Smooth muscle cell (in vitro differentiated cells): ENCODE measurements at regions not wholly inside any gene's neighbourhood (a gene's known extent, or its start where the extent isn't known, plus 50 kb on each side); places are given as distances from the start of the nearest gene placed in this dataset.

Experiments
- DNase-seq: peaks from one replicate; lab custom pipeline; 2025; ENCODE audit not compliant: unreplicated experiment; lab: John Stamatoyannopoulos, UW
- H2AFZ ChIP-seq: fragments of 200-600 bp; sonication (generic); 2 replicates; pipeline ENCODE4 v1.6.0; 2016; ENCODE audit warnings: antibody characterized with exemption, low read depth, mild to moderate bottlenecking
- H3F3A ChIP-seq: fragments of 200-600 bp; sonication (generic); 2 replicates; pipeline ENCODE4 v1.6.0; 2017; ENCODE audit warnings: antibody characterized with exemption, low read depth
- H3K27ac ChIP-seq: fragments of 200-600 bp; sonication (generic); 2 replicates; pipeline ENCODE4 v1.5.1; 2016; ENCODE audit warnings: low read depth, mild to moderate bottlenecking
- H3K27me3 ChIP-seq: fragments of 200-600 bp; sonication (generic); 2 replicates; pipeline ENCODE4 v1.6.1; 2016; ENCODE audit warnings: low read depth, mild to moderate bottlenecking
- H3K36me3 ChIP-seq: fragments of 200-600 bp; sonication (generic); 2 replicates; pipeline ENCODE4 v1.5.1; 2016; ENCODE audit warnings: low read depth
- H3K4me1 ChIP-seq: fragments of 200-600 bp; sonication (generic); 2 replicates; pipeline ENCODE4 v1.5.1; 2016; ENCODE audit warnings: low read depth
- H3K4me2 ChIP-seq: fragments of 200-600 bp; sonication (generic); 2 replicates; pipeline ENCODE4 v1.6.0; 2016; ENCODE audit warnings: mild to moderate bottlenecking
- H3K4me3 ChIP-seq: fragments of 200-600 bp; sonication (generic); 2 replicates; pipeline ENCODE4 v1.5.1; 2016; ENCODE audit warnings: mild to moderate bottlenecking
- H3K79me2 ChIP-seq: fragments of 200-600 bp; sonication (generic); 2 replicates; pipeline ENCODE4 v1.6.0; 2016; ENCODE audit warnings: low read depth, mild to moderate bottlenecking
- H3K9ac ChIP-seq: fragments of 200-600 bp; sonication (generic); 2 replicates; pipeline ENCODE4 v1.6.0; 2016; ENCODE audit warnings: low read depth
- H3K9me3 ChIP-seq: fragments of 200-600 bp; sonication (generic); replicated peaks from 2 replicates; pipeline ENCODE4 v1.5.1; 2016; ENCODE audit warnings: low read depth
- H4K20me1 ChIP-seq: fragments of 200-600 bp; sonication (generic); 2 replicates; pipeline ENCODE4 v1.6.0; 2016; ENCODE audit warnings: low read depth
- CTCF ChIP-seq: fragments of 200-600 bp; sonication (generic); IDR thresholded peaks from 2 replicates; pipeline ENCODE4 v1.5.1; 2017; ENCODE audit warnings: borderline replicate concordance, mild to moderate bottlenecking, antibody characterized with exemption; ENCODE audit not compliant: insufficient read depth, poor library complexity, severe bottlenecking
- WGBS: methylation state at CpG from one replicate; pipeline ENCODE4 v1.1.7; 2016; ENCODE audit warnings: low lambda C conversion rate; 5-methylcytosine and 5-hydroxymethylcytosine counted together

- Histone ChIP-seq H3K79me2 (no peaks in the 10 kb centered on the region), H3K9me3 (no peaks in the 10 kb centered on the region), H3K4me1 (no peaks in the 10 kb centered on the region), H3K27ac (no peak overlapping the region), H3K27me3 (no peaks in the 10 kb centered on the region), H3K36me3 (no peaks in the 10 kb centered on the region), H3F3A (no peaks in the 10 kb centered on the region), H2AFZ (no peak overlapping the region), H4K20me1 (no peaks in the 10 kb centered on the region), H3K9ac (no peak overlapping the region), H3K4me2 (no peak overlapping the region), H3K4me3 (no peak overlapping the region)
- WGBS, result 85% methylated on average over 4 of the region's 4 CpGs
- DNase-seq, result no peak
- TF ChIP-seq CTCF, result no peak
These were observed 200.3 kb upstream of the MPPED2 start for GRCh38 chr11:30786256-30787110.

GRCh38 chr11:30778596-30778995 is 192.4 kb upstream of the MPPED2 start:
- Histone ChIP-seq H3K79me2 (no peaks in the 10 kb centered on the region), H3F3A (no peaks in the 10 kb centered on the region), H3K36me3 (no peaks in the 10 kb centered on the region), H3K4me3 (no peak overlapping the region), H2AFZ (no peak overlapping the region), H3K27ac (no peak overlapping the region), H3K4me1 (peaks cover 12% of the 10 kb centered on the region), H4K20me1 (no peaks in the 10 kb centered on the region), H3K9ac (no peak overlapping the region), H3K27me3 (no peaks in the 10 kb centered on the region), H3K9me3 (no peaks in the 10 kb centered on the region), H3K4me2 (no peak overlapping the region)
- WGBS, result 69% methylated on average over 1 of the region's 1 CpG
- no peak for DNase-seq
- no peak for TF ChIP-seq CTCF

- TF ChIP-seq CTCF, result no peak
- Histone ChIP-seq H3K4me1 (peaks cover 14% of the 10 kb centered on the region), H3K9me3 (no peaks in the 10 kb centered on the region), H3K27me3 (no peaks in the 10 kb centered on the region), H3F3A (no peaks in the 10 kb centered on the region), H3K27ac (no peak overlapping the region), H4K20me1 (no peaks in the 10 kb centered on the region), H3K9ac (no peak overlapping the region), H3K4me2 (no peak overlapping the region), H3K36me3 (no peaks in the 10 kb centered on the region), H2AFZ (peak overlapping the region; percentile 32), H3K79me2 (no peaks in the 10 kb centered on the region), H3K4me3 (no peak overlapping the region)
- whole genome bisulfite sequencing, result 50% methylated on average over 1 of the region's 1 CpG
- DNase-seq, result no peak
These were observed 189.0 kb upstream of the MPPED2 start for GRCh38 chr11:30775233-30775522.

GRCh38 chr11:30774496-30775232 is 188.5 kb upstream of the MPPED2 start:
- Histone ChIP-seq H3F3A (no peaks in the 10 kb centered on the region), H4K20me1 (no peaks in the 10 kb centered on the region), H3K4me2 (no peak overlapping the region), H3K4me1 (peaks cover 14% of the 10 kb centered on the region), H3K79me2 (no peaks in the 10 kb centered on the region), H2AFZ (peak overlapping the region; percentile 32), H3K27ac (no peak overlapping the region), H3K9me3 (no peaks in the 10 kb centered on the region), H3K27me3 (no peaks in the 10 kb centered on the region), H3K9ac (no peak overlapping the region), H3K4me3 (no peak overlapping the region), H3K36me3 (no peaks in the 10 kb centered on the region)
- no peak for TF ChIP-seq CTCF
- 38% methylated on average over 8 of the region's 8 CpGs for WGBS
- no peak for DNase-seq
